ENCODE measurements at regions not wholly inside any gene's neighbourhood (a gene's known extent, or its start where the extent isn't known, plus 50 kb on each side); places are given as distances from the start of the nearest gene placed in this dataset.

- Histone ChIP-seq H3K4ac (ENCODE audit: low read depth, low read length) (no peak overlapping the region), H3K18ac (ENCODE audit: insufficient read length, low read depth, low read length) (no peak overlapping the region), H3K9ac (ENCODE audit: extremely low read depth, insufficient read length, low read length) (no peak overlapping the region), H2AFZ (ENCODE audit: low read length) (no peak overlapping the region), H2BK12ac (ENCODE audit: insufficient read length, low read depth, low read length) (no peak overlapping the region), H3K23me2 (ENCODE audit: insufficient read length, low read depth, low read length, poor library complexity, severe bottlenecking) (no peaks in the 10 kb centered on the region), H3K27me3 (ENCODE audit: insufficient read depth, low read length) (no peaks in the 10 kb centered on the region), H2AK5ac (ENCODE audit: insufficient read length, low read length) (no peak overlapping the region), H4K8ac (replicated peaks; ENCODE audit: insufficient read length, low read depth, low read length) (no peak overlapping the region), H2BK15ac (ENCODE audit: low read depth, low read length) (no peak overlapping the region), H3T11ph (ENCODE audit: low read length) (no peak overlapping the region), H4K5ac (ENCODE audit: insufficient read length, low read depth, low read length) (no peak overlapping the region), H3K79me2 (ENCODE audit: insufficient read depth, low read length) (no peaks in the 10 kb centered on the region), H3K79me1 (ENCODE audit: insufficient read depth, low read depth, low read length, poor library complexity, severe bottlenecking) (no peaks in the 10 kb centered on the region), H2BK20ac (ENCODE audit: low read depth, low read length, poor library complexity, severe bottlenecking) (no peak overlapping the region), H3K27ac (ENCODE audit: insufficient read length, low read depth, low read length) (no peak overlapping the region), H3K4me2 (ENCODE audit: insufficient read depth, insufficient read length, low read length) (no peak overlapping the region), H3K14ac (ENCODE audit: insufficient read depth, low read length) (no peak overlapping the region), H2BK5ac (ENCODE audit: insufficient read length, low read length) (no peak overlapping the region), H3K23ac (ENCODE audit: insufficient read length, low read depth, low read length) (no peak overlapping the region), H4K20me1 (ENCODE audit: control insufficient read depth, insufficient read depth, insufficient read length) (no peaks in the 10 kb centered on the region), H3K56ac (ENCODE audit: insufficient read length, low read depth, low read length) (no peak overlapping the region), H2BK120ac (ENCODE audit: low read depth, low read length, poor library complexity, severe bottlenecking) (no peak overlapping the region), H3K9me3 (ENCODE audit: control insufficient read depth, low read depth, low read length) (no peaks in the 10 kb centered on the region), H4K91ac (ENCODE audit: insufficient read length, low read depth, low read length) (no peak overlapping the region), H3K4me1 (ENCODE audit: insufficient read depth, low read length) (no peaks in the 10 kb centered on the region)
- no peak overlapping the region for H3K4me3 Mint-ChIP-seq
- no peaks in the 10 kb centered on the region for H3K27me3 Mint-ChIP-seq (ENCODE audit: low read depth)
- no CpG with 5 or more reads among the region's 5 CpGs for WGBS (ENCODE audit: extremely low coverage, insufficient read length, low lambda C conversion rate)
- H3K9me3 Mint-ChIP-seq: peaks cover 4 to 6% of the 10 kb centered on the region in 2 experiments; a peak in 4 of 5 replicates
- no peak for DNase-seq
- peaks cover 6 to 8% of the 10 kb centered on the region in 2 experiments; a peak in 3 of 4 replicates for H3K4me1 Mint-ChIP-seq
- H3K36me3 Mint-ChIP-seq (ENCODE audit: insufficient read depth in 1 of 3, low read depth in 3 of 3): peaks cover 0 to 2% (median 1%) of the 10 kb centered on the region in 3 experiments; a peak in 3 of 7 replicates
- no peak for TF ChIP-seq CTCF (conservative IDR thresholded peaks at IDR 0.05)
- H3K27ac Mint-ChIP-seq: no peak overlapping the region
Observed at GRCh38 chr15:56783857-56784661, 50.8 kb upstream of the ZNF280D start.
